Neural crest cell (in vitro differentiated cells): ENCODE measurements at regions not wholly inside any gene's neighbourhood (a gene's known extent, or its start where the extent isn't known, plus 50 kb on each side); places are given as distances from the start of the nearest gene placed in this dataset.

Source experiments
- DNase-seq: peaks from one replicate; pipeline ENCODE4 v3.0.0; 2021; ENCODE audit warnings: low read depth, mixed read lengths, low spot score
- H3K27ac Mint-ChIP-seq: one replicate; pipeline ENCODE4 v1.8.0; 2021; ENCODE audit warnings: mild to moderate bottlenecking, mixed read lengths; ENCODE audit not compliant: unreplicated experiment
- H3K27me3 Mint-ChIP-seq: 2 replicates; pipeline ENCODE4 v1.8.0; 2021; ENCODE audit warnings: low read depth, mild to moderate bottlenecking, mixed read lengths
- H3K36me3 Mint-ChIP-seq: 2 replicates; pipeline ENCODE4 v1.8.0; 2021; ENCODE audit warnings: low read depth, mild to moderate bottlenecking, mixed read lengths
- H3K4me1 Mint-ChIP-seq: 2 replicates; pipeline ENCODE4 v1.8.0; 2021; ENCODE audit warnings: mixed read lengths
- H3K4me3 Mint-ChIP-seq: one replicate; pipeline ENCODE4 v1.8.0; 2021; ENCODE audit warnings: mild to moderate bottlenecking, mixed read lengths
- H3K9me3 Mint-ChIP-seq: 2 replicates; pipeline ENCODE4 v1.8.0; 2021; ENCODE audit warnings: mixed read lengths
- CTCF ChIP-seq: fragments of 200-600 bp; sonication (generic); conservative IDR thresholded peaks from 2 replicates; pipeline ENCODE4 v1.5.0; 2021; ENCODE audit warnings: antibody characterized with exemption, mild to moderate bottlenecking

DNA sequence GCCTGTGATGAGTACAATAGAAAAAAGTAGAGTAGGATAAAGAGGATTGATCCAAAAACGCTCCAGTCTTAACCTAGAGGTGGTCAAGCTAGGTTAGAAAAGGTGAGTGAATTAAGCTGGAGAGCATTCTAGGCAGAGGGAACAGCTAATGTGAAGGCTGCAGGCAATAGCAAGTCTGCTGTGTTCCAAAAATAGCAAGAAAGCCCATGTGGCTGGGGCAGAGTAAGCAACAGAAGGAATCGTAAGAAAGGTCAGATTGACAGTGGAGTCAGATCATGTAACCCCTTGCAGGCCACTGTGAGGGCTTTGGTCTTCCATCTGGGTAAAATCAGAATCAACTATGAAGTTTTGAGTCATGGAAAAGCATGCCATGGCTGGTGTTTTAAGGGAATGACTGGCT, 155.0 kb downstream of the OPN5 start:
- Mint-ChIP-seq H3K27me3 (no peaks in the 10 kb centered on the region), H3K4me1 (peaks cover under 1% of the 10 kb centered on the region), H3K9me3 (no peaks in the 10 kb centered on the region), H3K27ac (no peak overlapping the region), H3K36me3 (no peaks in the 10 kb centered on the region), H3K4me3 (no peak overlapping the region)
- TF ChIP-seq CTCF = no peak
- DNase-seq = no peak

DNA sequence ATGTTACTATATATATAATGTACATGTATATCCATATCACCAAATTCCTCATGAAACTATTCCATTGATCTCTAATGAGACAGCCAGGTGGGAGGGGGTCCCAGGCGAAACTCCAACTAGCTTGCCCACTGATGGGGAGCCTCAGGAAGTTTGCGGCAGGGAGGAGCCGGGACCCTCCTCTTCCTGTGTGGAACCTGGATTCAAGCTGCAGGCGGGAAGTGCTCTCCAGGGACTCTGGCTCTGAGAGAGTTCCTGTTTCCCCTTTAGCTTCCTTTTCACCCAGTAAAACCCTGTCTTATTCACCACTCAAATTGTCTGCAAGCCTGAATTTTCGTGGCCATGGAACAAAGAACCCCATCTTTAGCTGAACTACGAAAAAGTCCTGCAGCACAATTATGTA, 152.2 kb downstream of the OPN5 start:
- Mint-ChIP-seq H3K27me3 (no peaks in the 10 kb centered on the region), H3K4me1 (peaks cover 5% of the 10 kb centered on the region), H3K27ac (no peak overlapping the region), H3K36me3 (no peaks in the 10 kb centered on the region), H3K4me3 (no peak overlapping the region), H3K9me3 (no peaks in the 10 kb centered on the region)
- no peak for DNase-seq
- TF ChIP-seq CTCF = no peak

DNA sequence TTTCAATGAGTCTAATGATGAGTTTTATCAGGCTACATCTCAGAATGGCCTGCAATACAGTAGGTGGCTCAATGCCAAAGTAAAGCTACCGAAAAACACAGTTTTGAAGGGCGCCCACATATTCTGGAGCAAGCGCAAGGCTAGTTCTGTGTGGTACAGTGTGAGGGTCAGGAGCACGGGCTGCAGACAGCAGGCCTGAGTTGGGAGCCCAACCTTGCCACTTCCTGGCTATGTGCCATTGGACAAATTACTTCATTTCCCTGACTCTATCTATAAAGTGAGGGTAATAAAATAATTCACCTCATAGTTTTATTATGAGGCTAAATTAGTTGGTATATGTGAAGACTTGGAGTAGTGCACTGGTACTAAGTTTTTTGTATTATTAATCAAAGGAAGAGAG, 150.7 kb downstream of the OPN5 start:
- Mint-ChIP-seq H3K27me3 (no peaks in the 10 kb centered on the region), H3K9me3 (no peaks in the 10 kb centered on the region), H3K4me1 (peaks cover 5% of the 10 kb centered on the region), H3K4me3 (no peak overlapping the region), H3K36me3 (no peaks in the 10 kb centered on the region), H3K27ac (no peak overlapping the region)
- DNase-seq = no peak
- TF ChIP-seq CTCF = no peak

GRCh38 chr6:47924001-47924400, 142.2 kb downstream of the OPN5 start:
- Mint-ChIP-seq H3K27ac (no peak overlapping the region), H3K9me3 (peaks cover 6% of the 10 kb centered on the region), H3K36me3 (no peaks in the 10 kb centered on the region), H3K4me3 (no peak overlapping the region), H3K27me3 (no peaks in the 10 kb centered on the region), H3K4me1 (peaks cover 20% of the 10 kb centered on the region)
- no peak for TF ChIP-seq CTCF
- no peak for DNase-seq

GRCh38 chr6:47922391-47922790, 140.6 kb downstream of the OPN5 start:
- no peaks in the 10 kb centered on the region for H3K36me3 Mint-ChIP-seq
- H3K27ac Mint-ChIP-seq = no peak overlapping the region
- peak overlapping the region; percentile 44 for H3K4me3 Mint-ChIP-seq
- H3K4me1 Mint-ChIP-seq = peaks cover 20% of the 10 kb centered on the region
- TF ChIP-seq CTCF = no peak
- peak; percentile 5 for DNase-seq
- H3K9me3 Mint-ChIP-seq = peaks cover 6% of the 10 kb centered on the region
- H3K27me3 Mint-ChIP-seq = no peaks in the 10 kb centered on the region

GRCh38 chr6:47919875-47920274, 138.0 kb downstream of the OPN5 start:
- Mint-ChIP-seq H3K27ac (no peak overlapping the region), H3K27me3 (no peaks in the 10 kb centered on the region), H3K9me3 (peaks cover 6% of the 10 kb centered on the region), H3K4me3 (no peak overlapping the region), H3K36me3 (no peaks in the 10 kb centered on the region), H3K4me1 (peaks cover 20% of the 10 kb centered on the region)
- no peak for TF ChIP-seq CTCF
- no peak for DNase-seq
